HFF-Myc (cell line): ENCODE measurements at regions not wholly inside any gene's neighbourhood (a gene's known extent, or its start where the extent isn't known, plus 50 kb on each side); places are given as distances from the start of the nearest gene placed in this dataset.
"Not testable (repeated sequence)": the region's sequence is repeated elsewhere in the genome, so short reads cannot be mapped to it uniquely, and the experiment has no call there.

ENCODE experiments used
- DNase-seq: peaks from one replicate; pipeline ENCODE4 v3.0.0-alpha.2; 2011; ENCODE audit warnings: low read depth; ENCODE audit errors: extremely low read depth
- H3K4me3 ChIP-seq: replicated peaks from 2 replicates; pipeline ENCODE4 v1.5.1; 2011; ENCODE audit warnings: low read depth, mild to moderate bottlenecking, control low read depth, low read length
- CTCF ChIP-seq: IDR thresholded peaks from 2 replicates; pipeline ENCODE4 v1.5.1; 2012; ENCODE audit warnings: mild to moderate bottlenecking, low read depth, low read length, control low read depth; ENCODE audit errors: missing control alignments

DNA sequence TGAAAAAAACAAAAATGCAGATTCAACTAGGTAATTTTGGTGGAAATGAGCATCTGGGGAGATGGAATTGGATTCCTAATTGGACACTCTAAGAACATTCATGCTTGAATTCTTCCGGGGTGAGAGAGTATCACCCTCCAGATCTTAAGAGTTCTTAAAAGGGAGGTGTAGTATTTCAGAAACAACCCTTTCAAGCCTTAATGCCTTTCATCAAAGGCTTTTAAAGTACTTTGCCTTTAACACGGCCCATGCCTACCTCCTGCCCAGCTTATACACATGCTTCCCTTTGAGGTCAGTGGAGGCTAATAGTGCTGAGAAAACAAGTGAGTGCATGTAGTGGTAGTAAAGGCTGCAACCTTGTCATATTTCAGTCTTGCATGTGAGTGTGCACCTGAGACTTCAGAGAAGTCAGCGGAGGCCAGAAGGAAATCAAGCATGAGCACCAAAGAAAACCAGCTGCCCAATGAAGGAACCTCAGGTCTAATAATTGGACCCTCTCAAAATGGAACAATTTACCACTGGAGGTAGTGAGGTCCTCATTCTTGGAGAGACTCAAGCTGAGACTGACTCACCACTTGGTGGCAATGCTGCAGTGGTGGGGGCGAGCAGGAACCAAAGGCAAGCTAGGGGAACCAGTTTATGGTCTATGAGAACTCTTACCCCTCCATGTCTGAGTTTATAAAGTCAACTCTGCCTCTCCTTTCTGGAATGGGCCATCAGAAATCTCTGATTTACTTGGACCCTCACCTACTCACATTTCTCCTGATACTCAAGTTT lies 98.4 kb upstream of the GDNF start:
- H3K4me3 ChIP-seq, result no peak overlapping the region
- no peak for TF ChIP-seq CTCF
- no peak for DNase-seq

DNA sequence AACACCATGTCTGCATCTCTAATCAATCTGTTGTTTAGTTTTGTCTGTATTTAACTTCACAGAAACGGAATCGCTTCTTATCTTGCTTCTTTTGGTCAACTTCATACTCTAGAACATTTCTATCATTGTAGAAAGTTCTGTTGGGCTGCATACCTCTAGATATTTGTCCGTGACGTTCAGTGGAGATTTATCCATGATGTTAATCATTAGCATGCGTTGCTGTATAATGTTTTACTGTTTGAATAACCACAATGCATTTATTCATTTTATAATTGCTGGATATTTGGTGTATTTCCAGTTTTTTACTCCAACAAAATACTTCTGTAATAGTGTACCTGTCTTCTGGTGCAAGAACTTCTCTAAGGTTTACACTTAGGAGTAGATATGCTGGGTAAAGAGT lies 96.2 kb upstream of the GDNF start:
- DNase-seq, result no peak
- no peak for TF ChIP-seq CTCF

GRCh38 chr5:37933576-37933975 lies 93.7 kb upstream of the GDNF start:
- TF ChIP-seq CTCF, result no peak

More for the DNA sequence above, 96.2 kb upstream of the GDNF start:
- H3K4me3 ChIP-seq, result no peak overlapping the region

GRCh38 chr5:37932450-37932849 lies 92.6 kb upstream of the GDNF start:
- H3K4me3 ChIP-seq, result no peak overlapping the region
- DNase-seq, result no peak
- no peak for TF ChIP-seq CTCF

More at GRCh38 chr5:37933576-37933975, 93.7 kb upstream of the GDNF start:
- H3K4me3 ChIP-seq, result no peak overlapping the region
- DNase-seq, result no peak

- TF ChIP-seq CTCF, result no peak
- DNase-seq, result no peak
- no peak overlapping the region for H3K4me3 ChIP-seq
These were observed 91.7 kb upstream of the GDNF start for GRCh38 chr5:37931541-37931940.

DNA sequence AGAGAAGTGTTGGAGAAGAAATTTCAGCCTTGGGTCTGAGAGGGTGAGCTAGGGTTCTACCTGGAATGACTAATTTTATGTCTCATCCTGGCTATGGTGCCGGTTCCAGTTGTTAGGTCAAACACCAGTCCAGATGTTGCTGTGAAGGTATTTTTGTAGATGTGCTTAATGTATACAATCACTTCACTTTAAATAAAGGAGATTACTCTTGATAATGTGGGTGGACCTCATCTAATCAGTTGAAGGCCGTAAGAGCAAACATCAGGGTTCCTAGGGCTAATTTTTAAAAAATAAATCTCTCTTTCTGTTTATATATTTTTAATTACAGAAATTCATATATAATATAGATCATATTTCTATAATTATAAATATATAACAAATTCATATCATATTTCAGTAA lies 90.5 kb upstream of the GDNF start:
- no peak for DNase-seq
- H3K4me3 ChIP-seq, result no peak overlapping the region
- TF ChIP-seq CTCF, result no peak

DNA sequence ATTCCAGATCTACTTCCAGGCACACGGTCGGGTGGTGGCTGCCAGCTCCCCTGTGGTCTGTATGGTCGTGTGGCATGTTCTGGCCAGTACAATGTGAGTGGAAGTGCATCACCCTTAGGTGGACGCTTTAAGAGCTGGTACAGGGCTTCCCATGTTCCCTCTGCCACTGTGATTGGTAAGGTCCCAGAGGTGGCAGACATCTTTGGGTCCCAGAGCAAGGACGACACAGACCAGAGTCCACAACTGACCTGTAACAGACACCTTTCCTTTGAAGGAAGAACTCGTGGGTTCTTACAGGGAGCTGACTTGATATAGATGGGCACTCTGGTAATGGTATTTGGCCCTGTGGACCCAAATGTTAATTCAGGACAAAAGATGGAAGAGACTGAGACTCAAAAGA lies 90.0 kb upstream of the GDNF start:
- H3K4me3 ChIP-seq, result no peak overlapping the region
- TF ChIP-seq CTCF, result no peak
- DNase-seq, result no peak

GRCh38 chr5:37927753-37928152 lies 87.9 kb upstream of the GDNF start:
- DNase-seq, result not testable (repeated sequence)

More at GRCh38 chr5:37927753-37928152, 87.9 kb upstream of the GDNF start:
- not testable (repeated sequence) for H3K4me3 ChIP-seq
